ENCODE measurements at regions not wholly inside any gene's neighbourhood (a gene's known extent, or its start where the extent isn't known, plus 50 kb on each side); places are given as distances from the start of the nearest gene placed in this dataset.

GRCh38 chr12:114990381-114990780 lies 306.4 kb upstream of the TBX3 start:
- no peaks in the 10 kb centered on the region for H3F3A ChIP-seq (ENCODE audit: insufficient read depth, low read length)
- H3K36me3 ChIP-seq (ENCODE audit: insufficient read depth, low read length): no peaks in the 10 kb centered on the region
- H3K27ac ChIP-seq (ENCODE audit: low read depth, low read length, poor library complexity, severe bottlenecking): no peak overlapping the region
- no peaks in the 10 kb centered on the region for H3K79me2 ChIP-seq (ENCODE audit: insufficient read depth, low read length)
- no peak overlapping the region for H3K9ac ChIP-seq (ENCODE audit: low read length)
- H3K27me3 ChIP-seq (ENCODE audit: insufficient read depth, low read length): no peaks in the 10 kb centered on the region
- no peaks in the 10 kb centered on the region for H3K4me1 ChIP-seq (ENCODE audit: insufficient read depth, low read length, severe bottlenecking)
- TF ChIP-seq EZH2 (IDR thresholded peaks at IDR 0.05; ENCODE audit: borderline replicate concordance, low read length): no peak
- TF ChIP-seq CTCF (IDR thresholded peaks at IDR 0.05; ENCODE audit: low read length): no peak
- H3K9me2 ChIP-seq (ENCODE audit: low read depth, low read length): no peaks in the 10 kb centered on the region
- H3K4me3 ChIP-seq (ENCODE audit: low read depth, low read length, poor library complexity, severe bottlenecking): no peak overlapping the region
- H3K4me2 ChIP-seq (ENCODE audit: low read length): no peak overlapping the region
- no peaks in the 10 kb centered on the region for H3K9me3 ChIP-seq (ENCODE audit: low read length)
- no peaks in the 10 kb centered on the region for H4K20me1 ChIP-seq (ENCODE audit: insufficient read depth, low read length)
- no peak overlapping the region for H2AFZ ChIP-seq (ENCODE audit: low read length)

- Histone ChIP-seq H3K27me3 (ENCODE audit: insufficient read depth, low read length) (no peaks in the 10 kb centered on the region), H3K4me1 (ENCODE audit: insufficient read depth, low read length, severe bottlenecking) (no peaks in the 10 kb centered on the region), H3K4me3 (ENCODE audit: low read depth, low read length, poor library complexity, severe bottlenecking) (no peak overlapping the region), H3F3A (ENCODE audit: insufficient read depth, low read length) (no peaks in the 10 kb centered on the region), H3K4me2 (ENCODE audit: low read length) (no peak overlapping the region), H3K36me3 (ENCODE audit: insufficient read depth, low read length) (no peaks in the 10 kb centered on the region), H3K79me2 (ENCODE audit: insufficient read depth, low read length) (no peaks in the 10 kb centered on the region), H3K9me3 (ENCODE audit: low read length) (no peaks in the 10 kb centered on the region), H3K9me2 (ENCODE audit: low read depth, low read length) (no peaks in the 10 kb centered on the region), H3K27ac (ENCODE audit: low read depth, low read length, poor library complexity, severe bottlenecking) (no peak overlapping the region), H3K9ac (ENCODE audit: low read length) (no peak overlapping the region), H2AFZ (ENCODE audit: low read length) (no peak overlapping the region), H4K20me1 (ENCODE audit: insufficient read depth, low read length) (no peaks in the 10 kb centered on the region)
- TF ChIP-seq EZH2 (IDR thresholded peaks at IDR 0.05; ENCODE audit: borderline replicate concordance, low read length): no peak
- no peak for TF ChIP-seq CTCF (IDR thresholded peaks at IDR 0.05; ENCODE audit: low read length)
Observed at GRCh38 chr12:114986849-114987248, 302.9 kb upstream of the TBX3 start.

GRCh38 chr12:114986178-114986714 lies 302.3 kb upstream of the TBX3 start:
- H3K9me2 ChIP-seq (ENCODE audit: low read depth, low read length): no peaks in the 10 kb centered on the region
- no peak overlapping the region for H3K27ac ChIP-seq (ENCODE audit: low read depth, low read length, poor library complexity, severe bottlenecking)
- no peaks in the 10 kb centered on the region for H4K20me1 ChIP-seq (ENCODE audit: insufficient read depth, low read length)
- TF ChIP-seq EZH2 (IDR thresholded peaks at IDR 0.05; ENCODE audit: borderline replicate concordance, low read length): no peak
- no peak for TF ChIP-seq CTCF (IDR thresholded peaks at IDR 0.05; ENCODE audit: low read length)
- H3K79me2 ChIP-seq (ENCODE audit: insufficient read depth, low read length): no peaks in the 10 kb centered on the region
- no peak overlapping the region for H3K9ac ChIP-seq (ENCODE audit: low read length)
- H2AFZ ChIP-seq (ENCODE audit: low read length): no peak overlapping the region
- H3K36me3 ChIP-seq (ENCODE audit: insufficient read depth, low read length): no peaks in the 10 kb centered on the region
- H3K4me3 ChIP-seq (ENCODE audit: low read depth, low read length, poor library complexity, severe bottlenecking): no peak overlapping the region
- no peaks in the 10 kb centered on the region for H3F3A ChIP-seq (ENCODE audit: insufficient read depth, low read length)
- no peaks in the 10 kb centered on the region for H3K9me3 ChIP-seq (ENCODE audit: low read length)
- H3K4me2 ChIP-seq (ENCODE audit: low read length): no peak overlapping the region
- H3K4me1 ChIP-seq (ENCODE audit: insufficient read depth, low read length, severe bottlenecking): no peaks in the 10 kb centered on the region
- no peaks in the 10 kb centered on the region for H3K27me3 ChIP-seq (ENCODE audit: insufficient read depth, low read length)

Measured in OCI-LY1 (cell line).